AG08395 (cell line): ENCODE measurements at regions not wholly inside any gene's neighbourhood (a gene's known extent, or its start where the extent isn't known, plus 50 kb on each side); places are given as distances from the start of the nearest gene placed in this dataset.
"Not testable (repeated sequence)": the region's sequence is repeated elsewhere in the genome, so short reads cannot be mapped to it uniquely, and the experiment has no call there.

ENCODE experiments used
- DNase-seq: peaks from one replicate; pipeline ENCODE4 v3.0.0; 2012; ENCODE audit warnings: mixed read lengths, low spot score

DNA sequence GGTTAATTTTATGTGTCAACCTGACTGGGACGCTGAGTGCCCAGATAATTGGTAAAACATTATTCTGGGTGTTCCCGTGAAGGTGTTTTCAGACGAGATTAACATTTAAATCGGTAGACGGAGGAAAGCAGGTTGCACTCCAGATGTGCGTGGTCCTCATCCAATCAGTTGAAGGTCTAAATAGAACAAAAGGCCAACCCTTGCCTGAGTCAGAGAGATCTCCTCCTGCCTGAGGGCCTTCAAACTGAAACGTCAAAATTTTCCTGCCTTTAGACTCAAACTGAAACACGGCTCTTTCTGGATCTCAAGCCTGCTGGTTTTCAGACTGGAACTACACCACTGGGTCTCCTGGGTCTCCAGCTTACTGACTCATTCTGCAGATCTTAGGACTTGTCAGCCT lies 70.9 kb downstream of the NPIPA5 start:
- not testable (repeated sequence) for DNase-seq

DNA sequence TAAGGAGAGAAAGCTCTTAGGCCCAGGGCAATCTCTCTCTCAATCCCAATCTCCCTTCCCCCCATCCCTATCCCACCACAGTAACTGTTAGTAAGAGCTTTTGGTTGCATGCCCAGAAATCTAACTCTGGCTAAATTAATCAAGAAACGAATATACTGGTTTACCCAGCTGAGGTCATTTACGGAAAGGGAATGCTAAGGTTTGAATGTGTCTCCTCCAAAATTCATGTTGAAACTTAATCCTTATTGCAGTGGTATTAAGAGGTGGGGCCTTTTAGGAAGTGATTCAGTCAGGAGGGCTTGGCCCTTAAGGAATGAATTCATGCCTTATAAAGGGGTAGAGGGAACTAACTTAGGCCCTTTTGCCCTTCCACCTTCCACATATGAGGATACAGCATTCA lies 72.2 kb downstream of the NPIPA5 start:
- peak; percentile 4 for DNase-seq

DNA sequence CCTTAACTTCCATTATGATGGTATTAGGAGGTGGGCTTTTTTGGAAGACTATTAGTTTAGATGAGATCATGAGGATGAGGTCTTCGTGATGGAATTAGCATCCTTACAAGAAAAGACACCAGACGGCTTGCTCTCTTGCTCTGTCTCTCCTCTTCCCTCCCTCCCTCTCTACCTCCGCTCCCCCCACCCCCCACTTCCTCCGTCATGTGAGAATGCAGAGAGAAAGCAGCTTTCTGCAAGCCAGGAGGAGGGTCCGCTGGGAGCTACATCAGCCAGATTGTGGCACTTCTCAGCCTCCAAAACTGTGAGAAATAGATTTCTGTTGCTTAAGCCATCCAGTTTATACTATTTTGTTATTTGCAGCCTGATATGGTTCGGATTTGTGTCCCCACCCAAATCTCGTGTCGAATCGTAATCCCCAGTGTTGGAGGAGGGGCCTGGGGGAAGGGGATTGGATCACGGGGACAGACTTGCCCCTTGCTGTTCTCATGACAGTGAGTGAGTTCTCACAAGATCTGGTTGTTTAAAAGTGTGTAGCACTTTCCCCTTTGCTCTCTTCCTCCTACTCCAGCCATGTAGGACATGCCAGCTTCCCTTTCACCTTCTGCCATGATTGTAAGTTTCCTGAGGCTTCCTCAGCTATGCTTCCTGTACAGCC lies 74.3 kb downstream of the NPIPA5 start:
- DNase-seq, result not testable (repeated sequence)

DNA sequence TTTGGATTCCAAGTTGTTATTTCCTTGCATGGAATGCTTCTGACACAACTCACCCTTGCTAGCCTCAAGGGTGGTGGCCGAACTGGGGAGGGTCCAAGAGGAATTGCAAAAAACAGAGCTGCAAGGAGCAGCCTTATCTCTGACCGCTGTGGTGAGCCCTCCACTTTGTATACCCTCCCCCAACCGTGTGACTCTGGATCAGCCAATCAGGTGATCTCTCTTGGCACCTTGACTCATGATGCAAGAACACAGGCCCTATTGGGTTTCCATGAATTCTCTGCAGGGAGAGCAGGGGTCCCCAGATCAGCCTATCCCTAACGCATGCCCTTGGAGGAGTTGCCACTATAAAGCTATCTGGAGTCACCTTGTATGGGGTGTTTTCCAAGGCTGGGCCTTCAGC lies 81.0 kb downstream of the NPIPA5 start:
- DNase-seq, result not testable (repeated sequence)

DNA sequence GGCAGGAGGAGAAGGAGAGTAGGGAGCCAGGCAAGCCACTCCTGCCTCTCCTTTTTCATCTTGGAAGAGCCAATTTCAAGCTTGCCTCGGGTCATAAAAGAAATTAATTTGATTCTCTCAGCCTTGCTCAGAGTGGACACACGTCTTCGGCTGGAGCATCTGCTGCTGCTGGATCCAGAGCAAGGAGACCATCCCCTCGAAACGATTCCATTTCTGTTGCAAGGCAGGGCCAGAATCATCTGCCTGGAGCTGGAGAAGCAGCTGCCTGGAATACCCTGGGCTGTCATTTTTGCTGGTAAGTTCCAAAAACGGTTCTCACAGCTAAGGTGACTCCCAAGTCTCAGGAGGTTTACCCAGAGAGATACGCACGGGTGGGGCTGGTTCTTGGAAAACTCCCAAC lies 103.3 kb downstream of the NPIPA5 start:
- not testable (repeated sequence) for DNase-seq

DNA sequence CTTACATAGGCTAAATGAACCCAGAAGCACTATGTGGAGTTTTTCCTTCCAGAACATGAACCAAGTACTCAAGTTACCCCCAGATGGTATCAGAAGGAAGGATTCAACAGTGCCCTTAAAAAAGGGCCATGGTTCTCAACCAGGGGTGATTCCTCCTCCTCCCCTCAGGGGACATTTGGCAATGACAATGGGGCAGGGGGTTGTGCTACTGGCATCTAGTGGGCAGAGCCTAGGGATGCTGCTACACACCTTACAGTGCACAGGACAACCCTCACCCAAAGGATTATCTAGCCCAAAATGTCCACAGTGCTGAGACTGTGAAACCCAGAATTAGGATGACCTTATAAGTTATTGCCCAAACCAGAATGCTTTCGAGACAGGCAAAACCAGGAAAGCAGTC lies 104.1 kb downstream of the NPIPA5 start:
- DNase-seq, result not testable (repeated sequence)

DNA sequence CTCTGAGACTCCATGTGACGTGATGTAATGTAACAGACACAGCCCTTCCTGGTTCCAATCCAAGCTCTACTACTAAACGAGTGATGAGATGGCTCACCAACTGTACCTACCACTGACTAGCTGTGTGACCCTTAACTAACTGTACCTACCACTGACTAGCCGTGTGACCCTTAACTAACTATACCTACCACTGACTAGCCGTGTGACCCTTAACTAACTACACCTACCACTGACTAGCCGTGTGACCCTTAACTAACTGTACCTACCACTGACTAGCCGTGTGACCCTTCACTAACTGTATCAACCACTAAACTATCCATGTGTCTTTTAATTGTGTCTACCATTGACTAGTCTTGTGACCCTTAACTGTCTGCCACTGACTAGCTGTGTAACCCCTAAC lies 111.2 kb downstream of the NPIPA5 start:
- DNase-seq, result not testable (repeated sequence)

DNA sequence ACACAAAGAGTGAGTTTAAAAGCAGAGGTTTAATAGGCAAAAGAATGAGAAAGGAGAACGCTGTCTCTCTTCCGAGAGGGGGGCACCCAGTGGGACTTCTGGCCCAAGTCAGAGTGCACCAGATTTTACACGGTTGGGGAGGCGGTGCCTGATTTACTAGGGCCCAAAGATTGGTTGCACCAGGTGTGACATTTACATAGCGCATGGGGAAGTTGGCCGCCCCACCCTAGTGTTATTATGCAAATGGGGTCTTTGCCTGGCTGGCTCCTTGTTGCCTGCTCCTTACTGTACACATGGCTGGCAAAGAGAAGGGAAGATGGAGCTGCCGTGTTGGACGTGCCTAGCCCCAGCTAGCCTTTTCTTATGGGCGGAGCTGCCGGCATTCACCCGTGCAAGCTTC lies 115.9 kb downstream of the NPIPA5 start:
- DNase-seq, result not testable (repeated sequence)

DNA sequence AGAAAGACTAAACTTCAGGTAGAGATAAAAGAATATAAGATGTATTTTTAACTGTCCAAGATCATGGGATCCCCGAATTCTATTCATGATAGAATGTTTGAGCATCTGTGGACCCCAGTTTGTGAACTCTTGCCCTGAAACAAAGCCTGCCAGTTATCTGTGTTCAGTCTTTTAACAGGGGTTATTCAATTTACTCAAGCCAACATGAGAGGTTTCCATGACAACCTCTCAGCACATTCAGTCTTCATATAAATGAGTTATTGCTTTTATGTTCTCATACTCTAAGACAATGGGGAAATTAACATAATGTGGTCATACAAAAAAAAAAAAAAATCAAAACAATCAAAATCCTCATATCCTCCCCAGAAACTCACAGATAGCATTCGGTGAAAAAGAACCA lies 130.1 kb downstream of the NPIPA5 start:
- not testable (repeated sequence) for DNase-seq

DNA sequence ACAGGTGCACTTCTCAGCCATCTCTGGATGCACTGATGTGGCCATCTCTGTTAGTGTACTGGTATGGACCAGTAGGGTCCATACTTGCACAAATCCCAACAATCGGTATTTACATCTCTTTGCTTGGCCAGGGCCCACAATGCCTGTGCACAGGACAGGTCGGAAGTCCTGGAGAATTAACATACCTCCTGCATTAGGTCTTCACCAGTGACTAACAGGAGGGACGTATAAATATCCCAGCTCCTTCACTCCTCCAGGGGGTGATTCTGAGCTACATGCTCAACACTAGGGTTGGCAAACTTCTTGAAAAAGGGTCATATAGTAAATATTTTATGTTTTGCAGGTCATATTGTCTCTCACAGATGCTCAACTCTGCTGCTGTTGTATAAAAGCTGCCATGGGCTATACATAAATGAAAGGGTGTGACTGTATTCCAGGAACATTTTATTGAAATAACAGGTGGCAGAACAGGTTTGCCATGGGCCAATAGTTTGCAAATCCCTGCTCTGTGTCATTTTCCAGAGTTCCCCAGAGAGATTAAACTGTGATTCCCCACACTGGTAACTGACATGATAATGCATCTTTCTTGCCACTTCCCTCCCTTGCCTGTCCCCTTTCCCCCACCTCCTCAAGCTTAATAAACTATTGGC lies 141.3 kb downstream of the NPIPA5 start:
- DNase-seq, result not testable (repeated sequence)

DNA sequence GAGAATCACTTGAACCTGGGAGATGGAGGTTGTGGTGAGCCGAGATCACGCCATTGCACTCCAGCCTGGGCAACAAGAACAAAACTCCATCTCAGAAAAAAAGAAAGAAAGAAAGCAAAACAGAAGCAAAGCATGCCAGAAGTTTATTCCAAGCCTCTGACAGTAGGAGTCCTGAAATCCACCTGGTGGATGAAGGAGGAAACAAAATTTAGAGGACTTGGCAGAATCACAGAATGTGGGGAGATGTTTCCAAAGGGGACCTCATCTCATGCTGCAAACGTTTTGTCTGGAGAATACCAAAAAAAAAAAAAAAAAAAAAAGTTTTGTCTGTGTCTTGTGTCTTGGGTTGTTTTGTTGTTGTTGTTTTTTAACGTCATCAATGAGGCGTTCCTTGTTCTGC lies 141.1 kb upstream of the RRN3 start:
- DNase-seq, result not testable (repeated sequence)

DNA sequence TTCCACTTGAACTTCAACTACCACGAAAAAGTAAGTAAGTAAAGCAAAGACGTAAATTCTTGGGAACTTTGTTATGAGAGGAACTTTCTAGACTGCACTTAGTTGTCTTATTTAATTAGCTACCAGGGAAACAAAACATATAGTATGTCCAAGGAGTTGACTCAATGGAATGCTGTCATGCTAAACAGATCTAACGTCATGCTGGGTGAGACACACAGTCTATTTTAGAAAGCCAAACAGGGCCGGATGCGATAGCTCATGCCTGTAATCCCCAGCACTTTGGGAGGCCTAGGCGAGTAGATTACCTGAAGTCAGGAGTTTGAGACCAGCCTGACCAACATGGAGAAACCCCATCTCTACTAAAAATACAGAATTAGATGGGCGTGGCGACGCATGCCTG lies 140.6 kb upstream of the RRN3 start:
- not testable (repeated sequence) for DNase-seq

DNA sequence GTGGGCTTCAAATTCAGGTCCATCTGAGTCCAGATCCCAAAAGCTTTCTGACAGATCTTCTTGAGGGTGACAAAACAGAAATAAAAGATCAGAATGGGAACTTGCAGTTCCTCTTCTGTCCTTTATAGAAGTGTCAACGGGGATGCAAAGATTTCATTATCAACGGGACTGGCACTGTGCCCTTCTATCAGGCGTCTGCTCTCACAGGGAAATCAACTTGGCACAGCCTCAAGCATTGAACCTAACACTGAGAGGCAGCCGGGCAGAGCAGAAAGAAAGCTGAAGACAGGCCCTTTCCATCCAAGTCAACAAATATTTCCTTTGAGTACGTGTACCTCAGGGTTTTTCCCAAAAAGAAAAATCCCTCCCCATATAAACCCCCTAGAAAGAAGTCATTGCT lies 136.4 kb upstream of the RRN3 start:
- DNase-seq, result not testable (repeated sequence)

DNA sequence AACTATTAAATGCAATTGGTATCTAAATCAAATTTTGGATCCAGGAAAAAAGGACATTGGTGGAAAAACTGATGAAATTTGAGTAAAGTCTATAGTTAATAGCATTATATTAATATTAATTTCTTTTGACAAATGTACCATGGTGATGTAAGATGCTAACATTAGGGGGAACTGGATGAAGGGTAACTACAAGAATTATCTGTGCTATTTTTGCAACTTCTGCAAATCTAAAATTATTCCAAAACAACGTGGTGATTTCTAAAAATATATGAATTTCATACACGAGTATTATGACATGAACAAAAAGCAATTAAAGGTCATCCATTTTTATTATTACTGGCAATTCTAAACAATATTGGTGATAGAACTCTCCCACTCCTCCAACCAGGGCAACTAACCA lies 135.6 kb upstream of the RRN3 start:
- DNase-seq, result not testable (repeated sequence)

DNA sequence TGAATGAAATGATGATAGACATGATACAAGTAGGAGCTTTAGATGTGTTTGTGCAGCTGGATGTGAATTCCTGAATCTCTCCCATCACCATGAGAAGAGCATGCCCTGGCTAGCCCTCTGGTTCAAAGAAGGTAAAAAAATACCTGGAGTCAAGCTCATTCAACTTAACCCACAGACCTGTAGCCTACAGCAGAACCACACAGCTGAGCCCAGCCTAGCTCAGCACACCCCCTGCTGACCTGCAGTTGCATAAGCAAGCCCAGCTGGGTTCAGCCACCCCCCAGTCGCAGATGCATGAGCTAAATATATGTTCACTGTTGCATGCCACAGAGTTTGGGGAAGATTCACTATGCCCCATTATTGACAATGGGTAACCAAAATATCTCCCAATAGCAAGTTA lies 130.6 kb upstream of the RRN3 start:
- not testable (repeated sequence) for DNase-seq

DNA sequence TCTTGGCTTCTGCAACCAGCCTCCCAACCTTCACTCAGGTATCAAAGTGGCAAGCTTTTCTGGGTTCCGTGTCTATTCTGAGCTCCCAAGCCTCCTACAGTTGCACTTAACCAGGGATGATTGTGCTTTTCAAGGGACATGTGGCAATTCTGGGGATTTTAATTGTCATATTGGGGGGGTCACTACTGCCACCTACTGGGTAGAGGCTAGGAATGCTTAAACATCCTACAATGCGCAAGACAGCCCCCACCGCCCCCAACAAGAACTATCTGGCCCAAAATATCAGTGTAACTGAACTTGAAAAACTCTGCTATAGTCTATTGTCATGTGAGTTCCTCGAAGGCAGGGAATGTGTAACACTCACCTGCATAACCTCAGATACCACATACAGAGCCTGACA lies 129.3 kb upstream of the RRN3 start:
- not testable (repeated sequence) for DNase-seq

DNA sequence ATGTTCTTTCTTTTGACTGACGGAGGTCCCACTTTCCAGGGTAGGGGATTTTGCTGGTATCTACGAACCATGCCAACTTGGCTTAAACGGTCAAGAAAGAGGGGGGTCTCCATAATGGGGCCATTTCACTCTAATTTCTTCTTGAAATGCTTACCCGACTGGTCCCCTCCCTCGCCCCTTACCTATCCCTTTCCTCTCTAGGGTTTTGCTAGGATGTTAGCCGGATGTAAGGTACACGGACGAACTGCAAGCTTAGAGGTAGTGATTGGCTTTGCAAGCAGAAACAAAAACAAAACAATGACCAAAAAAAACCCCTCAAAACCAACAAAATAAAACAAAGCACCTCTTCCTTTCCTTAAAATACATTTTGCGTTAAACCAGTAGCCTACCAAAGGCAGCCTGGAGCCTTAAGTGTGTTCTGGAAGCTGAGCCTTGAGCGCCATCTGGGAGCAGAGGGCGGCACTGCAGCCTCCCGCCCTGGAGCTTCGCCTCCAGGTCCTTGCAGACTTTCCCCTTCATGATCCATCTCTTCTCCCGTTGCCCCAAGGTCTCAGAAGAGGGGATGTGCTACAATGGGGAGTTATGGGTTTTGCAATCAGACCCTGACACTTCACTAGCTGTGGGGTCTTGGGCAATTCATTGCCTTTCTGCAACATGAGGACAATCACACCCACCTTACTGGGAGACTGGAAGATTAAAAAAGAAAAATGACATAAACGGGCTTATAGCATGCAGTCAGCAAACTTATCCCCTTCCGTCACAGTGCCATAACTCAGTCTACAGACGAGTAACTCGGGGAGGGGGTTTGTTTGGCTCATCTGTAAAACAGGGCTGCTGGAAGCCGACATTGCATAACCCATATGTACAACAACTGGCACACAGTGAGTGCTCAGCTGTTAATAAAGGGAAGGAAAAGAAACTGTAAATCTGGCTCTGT lies 125.9 kb upstream of the RRN3 start:
- not testable (repeated sequence) for DNase-seq

DNA sequence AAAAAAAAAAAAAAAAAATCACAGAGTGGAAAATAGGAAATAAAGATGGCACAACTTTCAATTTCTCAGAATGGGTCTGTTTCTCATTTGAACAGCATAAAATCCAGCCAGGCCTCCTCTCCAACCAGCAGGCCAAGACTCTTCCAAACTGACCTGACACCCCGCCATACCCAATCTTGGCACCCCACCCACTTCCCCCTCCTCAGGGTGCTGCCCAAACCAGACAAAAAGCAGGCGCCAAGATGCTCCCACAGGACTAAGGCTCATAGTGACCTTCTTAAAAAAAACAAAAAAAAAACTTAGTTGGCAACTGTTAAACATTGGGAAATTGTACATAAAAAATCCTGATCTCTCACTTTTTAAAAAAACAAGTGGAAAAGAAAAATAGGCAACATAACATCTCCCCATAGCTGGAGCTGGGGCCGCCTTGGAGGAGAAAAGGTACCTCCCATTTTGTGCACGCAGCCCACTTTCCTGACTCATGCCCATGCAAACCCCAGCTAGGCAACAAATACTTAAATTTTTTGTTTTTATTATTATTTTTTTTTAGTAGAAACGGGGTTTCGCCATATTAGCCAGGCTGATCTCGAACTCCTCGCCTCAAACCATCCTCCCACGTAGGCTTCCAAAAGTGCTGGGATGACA lies 124.9 kb upstream of the RRN3 start:
- not testable (repeated sequence) for DNase-seq

DNA sequence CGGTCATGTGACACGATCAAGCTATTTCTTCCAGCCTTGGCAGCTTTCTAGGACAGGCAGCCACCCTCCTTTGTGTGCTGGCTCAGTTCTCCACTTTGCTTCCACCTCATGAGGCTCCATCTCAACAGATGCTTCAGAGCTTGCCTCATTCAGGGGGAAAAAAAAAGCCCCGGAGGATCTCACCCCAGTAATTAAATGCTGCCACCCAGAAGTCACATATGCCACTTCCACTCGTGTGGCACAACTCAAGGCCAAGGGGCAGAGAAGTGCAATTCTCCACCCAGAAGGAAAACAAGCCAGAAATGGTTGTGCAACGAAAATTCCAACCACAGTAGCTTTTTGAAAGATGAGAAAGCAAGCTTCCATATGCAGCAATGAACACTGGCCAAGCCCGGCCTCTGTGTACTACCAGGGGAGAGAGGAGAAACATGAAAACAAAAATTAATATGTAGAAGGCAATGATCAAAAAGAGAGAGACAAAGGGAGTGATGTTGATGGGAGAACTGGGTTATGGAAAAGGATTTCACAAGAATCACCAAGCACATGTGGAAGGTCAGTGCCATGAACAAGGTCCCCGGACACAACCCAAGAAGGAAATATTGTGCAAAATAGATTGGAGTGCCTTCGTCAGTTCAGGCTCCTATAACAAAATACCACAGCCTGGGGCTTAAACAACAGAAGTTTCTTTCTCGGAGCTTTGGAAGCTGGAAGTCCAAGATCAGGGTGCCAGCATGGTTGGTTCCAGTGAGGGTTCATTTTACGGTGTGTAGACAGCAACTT lies 113.3 kb upstream of the RRN3 start:
- DNase-seq, result not testable (repeated sequence)

DNA sequence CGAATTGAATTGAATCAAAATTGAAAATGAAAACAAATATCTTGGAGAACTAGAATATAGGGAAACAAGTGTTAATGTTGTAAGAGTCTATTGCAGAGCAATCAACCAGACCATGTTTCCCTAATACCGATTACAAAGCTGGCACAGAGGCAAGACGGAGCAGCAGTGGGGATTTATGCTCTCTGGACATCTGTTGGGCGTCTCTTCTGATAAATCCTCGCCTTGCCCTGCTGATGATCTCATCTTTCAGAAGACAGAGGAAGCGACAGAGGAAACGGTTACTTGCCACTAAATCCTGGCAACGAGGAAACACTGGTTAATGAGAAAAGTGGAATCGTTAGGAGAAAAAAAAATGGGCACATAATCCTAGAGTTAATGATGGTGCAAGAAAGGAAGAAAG lies 112.4 kb upstream of the RRN3 start:
- DNase-seq, result not testable (repeated sequence)

DNA sequence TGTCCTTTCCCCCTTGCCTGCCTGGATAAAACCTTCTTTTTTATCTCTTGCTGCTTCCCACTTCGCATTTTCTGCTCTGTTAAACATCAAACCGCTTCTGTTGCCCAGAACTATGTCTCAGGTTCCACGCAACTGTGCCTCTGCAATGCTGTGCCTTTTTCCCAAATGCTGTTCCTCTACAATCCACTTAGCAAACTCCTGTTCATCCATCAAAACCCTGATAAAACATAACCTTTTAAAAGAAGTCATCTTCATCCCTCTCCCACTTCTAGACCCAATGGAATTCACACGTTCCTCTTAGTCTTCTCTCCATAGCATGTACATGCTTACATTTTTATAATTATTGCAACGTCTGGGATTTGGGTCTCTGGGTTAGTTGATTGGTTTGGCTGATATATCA lies 111.9 kb upstream of the RRN3 start:
- DNase-seq, result not testable (repeated sequence)
